ENCODE measurements at regions not wholly inside any gene's neighbourhood (a gene's known extent, or its start where the extent isn't known, plus 50 kb on each side); places are given as distances from the start of the nearest gene placed in this dataset.

- intact Hi-C loops (cut with micrococcal nuclease; ENCODE audit: unreplicated experiment) = no loop called here
- TF ChIP-seq, protein P1, sequence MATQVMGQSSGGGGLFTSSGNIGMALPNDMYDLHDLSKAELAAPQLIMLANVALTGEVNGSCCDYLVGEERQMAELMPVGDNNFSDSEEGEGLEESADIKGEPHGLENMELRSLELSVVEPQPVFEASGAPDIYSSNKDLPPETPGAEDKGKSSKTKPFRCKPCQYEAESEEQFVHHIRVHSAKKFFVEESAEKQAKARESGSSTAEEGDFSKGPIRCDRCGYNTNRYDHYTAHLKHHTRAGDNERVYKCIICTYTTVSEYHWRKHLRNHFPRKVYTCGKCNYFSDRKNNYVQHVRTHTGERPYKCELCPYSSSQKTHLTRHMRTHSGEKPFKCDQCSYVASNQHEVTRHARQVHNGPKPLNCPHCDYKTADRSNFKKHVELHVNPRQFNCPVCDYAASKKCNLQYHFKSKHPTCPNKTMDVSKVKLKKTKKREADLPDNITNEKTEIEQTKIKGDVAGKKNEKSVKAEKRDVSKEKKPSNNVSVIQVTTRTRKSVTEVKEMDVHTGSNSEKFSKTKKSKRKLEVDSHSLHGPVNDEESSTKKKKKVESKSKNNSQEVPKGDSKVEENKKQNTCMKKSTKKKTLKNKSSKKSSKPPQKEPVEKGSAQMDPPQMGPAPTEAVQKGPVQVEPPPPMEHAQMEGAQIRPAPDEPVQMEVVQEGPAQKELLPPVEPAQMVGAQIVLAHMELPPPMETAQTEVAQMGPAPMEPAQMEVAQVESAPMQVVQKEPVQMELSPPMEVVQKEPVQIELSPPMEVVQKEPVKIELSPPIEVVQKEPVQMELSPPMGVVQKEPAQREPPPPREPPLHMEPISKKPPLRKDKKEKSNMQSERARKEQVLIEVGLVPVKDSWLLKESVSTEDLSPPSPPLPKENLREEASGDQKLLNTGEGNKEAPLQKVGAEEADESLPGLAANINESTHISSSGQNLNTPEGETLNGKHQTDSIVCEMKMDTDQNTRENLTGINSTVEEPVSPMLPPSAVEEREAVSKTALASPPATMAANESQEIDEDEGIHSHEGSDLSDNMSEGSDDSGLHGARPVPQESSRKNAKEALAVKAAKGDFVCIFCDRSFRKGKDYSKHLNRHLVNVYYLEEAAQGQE (IDR thresholded peaks at IDR 0.05; ENCODE audit: borderline replicate concordance in 1 of 2, low read depth in 1 of 2, low read length in 2 of 2) = no peak
- TF ChIP-seq ZHX1 (CRISPR knock-in tag; IDR thresholded peaks at IDR 0.05; ENCODE audit: low read depth) (no peak), ZNF570 (CRISPR knock-in tag; IDR thresholded peaks at IDR 0.05; ENCODE audit: borderline replicate concordance) (no peak), SCMH1 (CRISPR knock-in tag; IDR thresholded peaks at IDR 0.05; ENCODE audit: borderline replicate concordance) (no peak), ZFP37 (CRISPR knock-in tag; IDR thresholded peaks at IDR 0.05; ENCODE audit: borderline replicate concordance) (no peak), RARA (CRISPR knock-in tag; IDR thresholded peaks at IDR 0.05) (no peak), HNRNPL (IDR thresholded peaks at IDR 0.05; ENCODE audit: low read depth, low read length) (no peak), PLSCR1 (CRISPR knock-in tag; IDR thresholded peaks at IDR 0.05; ENCODE audit: borderline replicate concordance) (no peak)
- TF ChIP-seq, protein P2, sequence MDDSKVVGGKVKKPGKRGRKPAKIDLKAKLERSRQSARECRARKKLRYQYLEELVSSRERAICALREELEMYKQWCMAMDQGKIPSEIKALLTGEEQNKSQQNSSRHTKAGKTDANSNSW (CRISPR knock-in tag; IDR thresholded peaks at IDR 0.05; ENCODE audit: borderline replicate concordance) = no peak
- TF ChIP-seq, protein P3, sequence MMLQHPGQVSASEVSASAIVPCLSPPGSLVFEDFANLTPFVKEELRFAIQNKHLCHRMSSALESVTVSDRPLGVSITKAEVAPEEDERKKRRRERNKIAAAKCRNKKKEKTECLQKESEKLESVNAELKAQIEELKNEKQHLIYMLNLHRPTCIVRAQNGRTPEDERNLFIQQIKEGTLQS (CRISPR knock-in tag; IDR thresholded peaks at IDR 0.05) = no peak
- FAIRE-seq (no peak), DNase-seq (ENCODE audit: low spot score) (no peak), ATAC-seq (no peak)
- Histone ChIP-seq H3K4me1 (ENCODE audit: insufficient read depth, low read length) (peaks cover 49% of the 10 kb centered on the region), H3K9me3 (ENCODE audit: low read length) (no peaks in the 10 kb centered on the region), H3K4me3 (replicated peaks in 1 of 3; ENCODE audit: insufficient read depth in 1 of 3, low read depth in 2 of 3, low read length in 3 of 3) (no peak overlapping the region), H3K4me2 (ENCODE audit: low read depth, low read length) (no peak overlapping the region), H3K79me2 (ENCODE audit: insufficient read depth, low read length) (no peaks in the 10 kb centered on the region), H3K36me3 (replicated peaks in 1 of 2; ENCODE audit: control insufficient read depth in 1 of 2, insufficient read depth in 2 of 2, low read length in 2 of 2) (no peaks in the 10 kb centered on the region), H3K9ac (ENCODE audit: insufficient read depth, low read depth, low read length) (no peak overlapping the region), H4K20me1 (ENCODE audit: insufficient read depth, low read length) (no peaks in the 10 kb centered on the region), H3K27me3 (ENCODE audit: control insufficient read depth in 1 of 2, insufficient read depth in 2 of 2, low read length in 2 of 2) (no peaks in the 10 kb centered on the region), H2AFZ (ENCODE audit: low read length) (no peak overlapping the region), H3K27ac (ENCODE audit: extremely low read length, insufficient read depth, low read length) (no peak overlapping the region)
- POLR2A ChIA-PET = no interaction called here
- BruUV-seq (replicated peaks) = no TSS peak
- in situ Hi-C loops (cut with HindIII; ENCODE audit: extremely low pct_ligation_motif_present, low pct_unique_long_range_greater_than_20kb) = loop anchor here (5.0 to 25.0 kb wide), 2 partner anchors 254 to 356 kb away; no protein-coding TSS in a partner anchor
- CTCF ChIA-PET (ENCODE audit: low intra/inter-chr PET ratio, low total read pairs) = no interaction called here
- WGBS (ENCODE audit: low lambda C conversion rate) = 81% methylated on average over 5 of the region's 5 CpGs
These were observed 348.0 kb upstream of the KLF3 start for GRCh38 chr4:38316045-38316444.
